NCI-H2196 treated with DMSO at 0.1 percent for 48 hours (cell line): ENCODE measurements at regions not wholly inside any gene's neighbourhood (a gene's known extent, or its start where the extent isn't known, plus 50 kb on each side); places are given as distances from the start of the nearest gene placed in this dataset.

Experiments
- DNase-seq: peaks from one replicate; lab custom pipeline; 2025; ENCODE audit not compliant: unreplicated experiment; lab: John Stamatoyannopoulos, UW

GRCh38 chr14:26925876-26926584 is 328.2 kb upstream of the NOVA1 start:
- no peak for DNase-seq

- no peak for DNase-seq
Measured at GRCh38 chr14:26926585-26926984, 328.8 kb upstream of the NOVA1 start.

- no peak for DNase-seq
Measured at GRCh38 chr14:26928019-26928418, 330.2 kb upstream of the NOVA1 start.

GRCh38 chr14:26929361-26929760 is 331.5 kb upstream of the NOVA1 start:
- no peak for DNase-seq

GRCh38 chr14:26930576-26930975 is 332.7 kb upstream of the NOVA1 start:
- DNase-seq = no peak

- no peak for DNase-seq
Measured at GRCh38 chr14:26932606-26933005, 334.8 kb upstream of the NOVA1 start.

- DNase-seq = no peak
Measured at GRCh38 chr14:26933431-26933830, 335.6 kb upstream of the NOVA1 start.

- no peak for DNase-seq
Measured at GRCh38 chr14:26934151-26934550, 336.3 kb upstream of the NOVA1 start.

GRCh38 chr14:26935733-26936132 is 337.9 kb upstream of the NOVA1 start:
- no peak for DNase-seq

GRCh38 chr14:26938054-26938453 is 340.2 kb upstream of the NOVA1 start:
- no peak for DNase-seq

- no peak for DNase-seq
Measured at GRCh38 chr14:26939755-26940154, 341.9 kb upstream of the NOVA1 start.

GRCh38 chr14:26941521-26941920 is 343.7 kb upstream of the NOVA1 start:
- DNase-seq = no peak

GRCh38 chr14:26947265-26947664 is 349.4 kb upstream of the NOVA1 start:
- no peak for DNase-seq

- no peak for DNase-seq
Measured at GRCh38 chr14:26959437-26959836, 361.6 kb upstream of the NOVA1 start.

- no peak for DNase-seq
Measured at GRCh38 chr14:26959972-26960660, 362.3 kb upstream of the NOVA1 start.

- DNase-seq = no peak
Measured at GRCh38 chr14:26963711-26964110, 365.9 kb upstream of the NOVA1 start.

- DNase-seq = no peak
Measured at GRCh38 chr14:26965490-26965889, 367.7 kb upstream of the NOVA1 start.

- no peak for DNase-seq
Measured at GRCh38 chr14:26966908-26967307, 369.1 kb upstream of the NOVA1 start.

- DNase-seq = no peak
Measured at GRCh38 chr14:26974965-26975364, 377.1 kb upstream of the NOVA1 start.

GRCh38 chr14:26982071-26982470 is 384.2 kb upstream of the NOVA1 start:
- no peak for DNase-seq

- DNase-seq = peak; percentile 22
Measured at GRCh38 chr14:26984311-26985177, 386.7 kb upstream of the NOVA1 start.
